ENCODE measurements at regions not wholly inside any gene's neighbourhood (a gene's known extent, or its start where the extent isn't known, plus 50 kb on each side); places are given as distances from the start of the nearest gene placed in this dataset.
"Not testable (repeated sequence)": the region's sequence is repeated elsewhere in the genome, so short reads cannot be mapped to it uniquely, and the experiment has no call there.

DNA sequence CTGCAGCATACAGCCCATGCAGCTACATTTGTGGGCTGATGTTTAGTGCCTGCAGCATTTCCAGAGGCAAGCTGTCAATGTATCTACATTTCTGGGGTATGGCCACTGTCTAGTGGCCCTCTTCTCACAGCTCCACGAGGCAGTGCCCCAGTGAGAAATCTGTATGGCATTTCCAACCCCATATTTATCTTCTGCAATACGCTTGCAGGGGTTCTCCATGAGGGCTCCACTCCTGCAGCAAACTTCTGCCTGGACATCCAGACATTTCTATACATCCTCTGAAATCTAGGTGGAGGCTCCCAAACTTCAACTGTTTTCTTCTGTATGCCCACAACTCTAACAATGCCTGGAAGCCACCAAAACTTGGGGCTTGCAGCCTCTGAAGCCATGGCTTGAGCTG, 502.3 kb downstream of the C6orf118 start:
- no peak for DNase-seq

- DNase-seq: no peak
These were observed 514.2 kb downstream of the C6orf118 start for GRCh38 chr6:164795056-164795815.

- DNase-seq: no peak
These were observed 516.7 kb downstream of the C6orf118 start for GRCh38 chr6:164792666-164793065.

GRCh38 chr6:164791498-164791897, 517.9 kb downstream of the C6orf118 start:
- DNase-seq: no peak

DNA sequence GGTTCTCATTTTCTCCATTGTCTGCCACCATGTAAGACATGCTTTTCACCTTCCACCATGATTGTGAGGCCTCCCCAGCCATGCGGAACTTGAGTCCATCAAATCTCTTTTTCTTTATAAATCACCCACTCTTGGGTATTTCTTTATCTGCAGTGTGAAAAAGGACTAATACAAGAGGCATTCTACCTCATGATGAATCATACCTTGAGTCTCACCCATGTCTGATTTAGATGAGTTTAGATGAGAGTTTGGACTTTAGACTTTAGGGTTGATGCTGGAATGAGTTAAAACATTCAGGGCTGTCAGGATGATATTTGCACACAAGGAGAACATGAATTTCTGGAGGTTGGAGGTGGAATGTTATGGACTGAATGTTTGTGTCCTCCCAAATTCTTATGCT, 545.6 kb downstream of the C6orf118 start:
- no peak for DNase-seq

GRCh38 chr6:164757451-164757850, 552.0 kb downstream of the C6orf118 start:
- no peak for DNase-seq

DNA sequence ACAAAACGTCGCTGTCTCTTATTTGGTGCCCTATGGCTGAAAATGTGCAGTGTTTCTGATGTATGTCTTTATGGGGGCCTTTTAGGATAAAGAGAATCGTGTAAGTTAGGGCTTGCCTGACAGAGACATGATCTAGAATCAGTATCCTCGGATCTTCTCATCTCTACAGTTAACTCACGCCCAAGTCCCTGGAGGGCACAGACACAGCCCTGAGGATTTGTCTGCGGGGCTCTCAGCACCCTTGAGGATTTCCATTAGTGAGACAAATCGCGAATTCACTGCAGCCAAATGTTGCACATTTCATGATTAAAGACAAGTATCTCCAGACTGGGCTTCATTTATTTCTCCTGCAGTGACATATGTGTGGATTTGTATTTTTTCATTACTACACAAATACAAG, 552.7 kb downstream of the C6orf118 start:
- no peak for DNase-seq

- DNase-seq: no peak
These were observed 553.3 kb downstream of the C6orf118 start for GRCh38 chr6:164756142-164756541.

DNA sequence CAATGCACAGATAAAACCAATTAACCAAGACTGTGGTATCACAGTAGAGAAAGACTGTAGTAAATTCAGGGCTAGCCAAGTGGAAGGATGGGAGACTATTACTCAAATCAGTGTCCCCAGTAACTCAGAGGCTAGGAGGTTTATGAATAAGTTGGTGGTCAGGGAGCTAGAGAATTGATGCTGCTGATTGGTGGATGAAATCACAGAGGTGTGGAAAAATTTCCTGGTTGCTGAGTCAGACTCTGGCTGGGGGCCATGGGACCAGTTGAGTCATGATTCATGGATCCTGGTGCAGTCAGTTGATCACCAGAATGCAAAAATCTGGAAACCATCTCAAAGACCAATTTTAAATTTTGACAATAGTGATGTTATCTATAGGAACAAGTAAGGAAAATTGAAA, 555.9 kb downstream of the C6orf118 start:
- peak; percentile 29 for DNase-seq

DNA sequence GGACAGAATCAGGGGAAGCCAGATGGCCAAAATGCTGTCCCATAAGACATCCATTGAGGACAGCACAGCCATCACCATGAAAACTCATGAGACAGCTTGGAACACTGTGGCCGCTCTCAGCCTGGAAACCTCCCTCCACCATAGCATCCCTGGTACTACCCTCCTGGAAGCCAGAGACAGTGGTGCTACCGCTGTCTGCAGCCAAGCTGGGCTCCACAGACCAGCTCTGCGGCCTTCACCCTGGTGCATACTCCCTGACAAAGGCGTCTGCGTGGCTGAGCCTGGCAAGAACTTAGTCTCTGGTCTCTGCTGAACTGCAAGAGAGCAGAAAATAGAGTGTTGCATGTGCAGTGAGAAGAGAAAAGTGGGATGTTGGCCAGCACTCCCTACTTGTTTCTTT, 558.0 kb downstream of the C6orf118 start:
- no peak for DNase-seq

DNA sequence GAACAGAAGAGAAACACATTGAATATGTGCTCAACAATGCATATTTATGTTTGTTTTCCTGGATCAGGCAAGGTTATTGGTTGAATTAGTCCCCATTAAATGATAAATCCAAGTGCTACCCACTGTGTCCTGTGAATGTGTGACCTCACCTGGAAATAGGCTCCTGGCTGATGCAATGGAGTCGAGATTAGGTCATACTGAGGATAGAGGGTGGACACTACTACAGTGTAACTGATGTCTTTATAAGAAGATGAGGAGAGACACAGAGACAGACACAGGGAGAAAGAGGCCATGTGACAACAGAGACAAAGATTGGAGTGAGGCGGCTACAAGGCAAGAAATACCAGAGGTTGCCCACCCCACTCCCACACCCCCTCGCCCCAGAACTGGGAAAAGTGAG, 559.3 kb downstream of the C6orf118 start:
- no peak for DNase-seq

- DNase-seq: peak; percentile 31
These were observed 560.0 kb downstream of the C6orf118 start for GRCh38 chr6:164749221-164750064.

DNA sequence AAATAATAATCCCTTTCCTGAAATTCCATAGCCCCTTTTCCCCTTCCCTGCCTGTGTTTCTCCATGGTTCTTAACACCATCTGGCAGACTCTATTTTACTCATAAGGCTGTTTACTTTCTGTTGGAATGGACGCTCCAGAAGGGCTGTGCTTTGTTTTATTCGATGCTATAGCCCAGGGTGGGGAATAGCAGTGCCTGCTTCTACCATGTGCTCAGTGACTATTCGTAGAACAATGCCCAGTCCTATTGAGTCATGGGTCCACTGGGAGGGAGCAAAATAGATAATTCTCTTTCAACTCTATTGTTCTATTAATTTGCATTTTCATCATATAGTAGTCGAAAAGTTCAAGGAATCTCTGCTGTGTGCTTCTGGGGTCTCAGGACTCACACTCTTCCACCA, 565.1 kb downstream of the C6orf118 start:
- no peak for DNase-seq

GRCh38 chr6:164741938-164742451, 567.4 kb downstream of the C6orf118 start:
- DNase-seq: no peak

DNA sequence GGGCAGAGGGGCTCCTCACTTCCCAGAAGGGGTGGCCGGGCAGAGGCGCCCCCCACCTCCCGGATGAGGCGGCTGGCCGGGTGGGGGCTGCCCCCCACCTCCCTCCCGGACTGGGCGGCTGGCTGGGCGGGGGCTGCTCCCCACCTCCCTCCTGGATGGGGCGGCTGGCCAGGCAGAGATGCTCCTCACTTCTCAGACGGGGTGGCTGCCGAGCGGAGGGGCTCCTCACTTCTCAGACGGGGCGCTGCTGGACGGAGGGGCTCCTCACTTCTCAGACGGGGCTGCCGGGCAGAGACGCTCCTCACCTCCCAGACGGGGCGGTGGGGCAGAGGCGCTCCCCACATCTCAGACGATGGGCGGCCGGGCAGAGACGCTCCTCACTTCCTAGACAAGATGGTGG, 573.3 kb downstream of the C6orf118 start:
- DNase-seq: not testable (repeated sequence)

- DNase-seq: no peak
These were observed 577.9 kb downstream of the C6orf118 start for GRCh38 chr6:164731539-164731938.

- DNase-seq: no peak
These were observed 587.9 kb downstream of the C6orf118 start for GRCh38 chr6:164721460-164721859.

DNA sequence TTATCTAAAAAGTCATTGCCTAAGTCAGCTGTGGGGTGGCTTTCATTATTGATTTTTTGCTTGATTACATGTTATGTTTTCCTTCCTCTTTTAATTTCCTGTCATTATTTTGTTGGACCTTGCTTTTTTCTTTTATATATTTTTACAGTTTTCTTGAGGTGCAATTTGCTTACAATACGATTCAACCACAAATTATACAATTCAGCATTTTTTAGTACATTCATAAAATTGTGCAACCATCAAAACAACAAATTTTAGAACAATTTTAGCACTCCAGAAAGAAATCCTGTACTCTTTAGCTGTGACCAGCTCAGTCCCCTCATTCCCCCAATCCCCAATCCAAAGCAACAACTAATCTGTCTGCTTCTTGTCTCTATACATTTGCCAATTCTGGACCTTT, 608.9 kb downstream of the C6orf118 start:
- no peak for DNase-seq

DNA sequence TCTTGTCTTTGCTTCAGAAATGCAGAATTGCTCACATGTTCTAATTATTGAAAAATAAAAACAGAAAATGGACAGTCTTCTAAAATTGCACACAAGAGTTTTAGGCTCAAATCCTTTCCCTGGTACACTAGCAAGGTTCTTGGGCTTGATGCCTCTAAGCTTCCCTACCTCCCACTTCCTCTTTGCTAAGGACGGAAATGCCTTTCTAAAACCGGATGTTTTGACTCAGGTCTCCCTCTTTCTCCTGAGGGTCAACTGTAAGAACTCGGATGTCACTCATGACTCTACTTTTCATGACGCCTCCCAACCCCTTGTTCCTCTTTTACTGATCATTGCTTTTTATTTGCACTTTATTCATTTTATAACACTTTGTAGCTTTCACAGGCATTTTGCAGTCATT, 613.5 kb downstream of the C6orf118 start:
- no peak for DNase-seq

DNA sequence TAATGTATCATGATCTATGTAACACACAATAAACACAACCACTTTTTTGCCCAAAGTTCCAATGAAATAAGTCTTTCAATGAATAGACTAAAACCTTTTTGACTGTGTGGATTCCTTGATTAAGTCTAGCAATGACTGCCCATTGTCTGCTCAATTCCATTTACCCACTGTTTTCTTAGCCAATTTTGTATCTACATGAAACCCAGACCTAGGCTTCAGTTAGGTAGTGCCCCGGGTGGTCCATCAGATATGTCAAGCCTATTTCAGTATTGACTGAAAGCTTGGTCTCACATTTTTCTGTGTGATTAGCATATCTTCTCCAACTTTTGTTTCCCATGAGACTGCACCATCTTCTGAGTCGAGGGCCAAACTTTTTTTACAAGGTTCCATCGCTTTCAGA, 615.0 kb downstream of the C6orf118 start:
- DNase-seq: no peak

- DNase-seq: no peak
These were observed 615.5 kb downstream of the C6orf118 start for GRCh38 chr6:164693944-164694343.

- no peak for DNase-seq
These were observed 616.5 kb downstream of the C6orf118 start for GRCh38 chr6:164692772-164693510.
